HepG2 (cell line): ENCODE measurements at regions not wholly inside any gene's neighbourhood (a gene's known extent, or its start where the extent isn't known, plus 50 kb on each side); places are given as distances from the start of the nearest gene placed in this dataset.

ENCODE experiments used
- FOXJ3 ChIP-seq: sonication (generic); formaldehyde crosslinking; IDR thresholded peaks from 2 replicates; pipeline ENCODE4 v1.4.0; 2020; ENCODE audit warnings: missing genetic modification reagents, mild to moderate bottlenecking, borderline replicate concordance
- HDAC2 ChIP-seq: sonication (generic); formaldehyde crosslinking; IDR thresholded peaks from 2 replicates; pipeline ENCODE4 v1.4.0; 2020; ENCODE audit warnings: missing genetic modification reagents
- HDAC6 ChIP-seq: fragments of 200-600 bp; sonication (generic); IDR thresholded peaks from 2 replicates; pipeline ENCODE4 v1.7.0; 2017; ENCODE audit warnings: mild to moderate bottlenecking, antibody characterized with exemption, low read length, low read depth
- KLF15 ChIP-seq: sonication (generic); formaldehyde crosslinking; IDR thresholded peaks from 2 replicates; pipeline ENCODE4 v1.8.1; 2023; ENCODE audit warnings: borderline replicate concordance, mild to moderate bottlenecking, inconsistent platforms, missing genetic modification reagents, mixed read lengths
- PBX2 ChIP-seq: IDR thresholded peaks from 2 replicates; pipeline ENCODE4 v1.6.1; 2016; ENCODE audit warnings: control low read depth
- PRPF4 ChIP-seq: fragments of 200-400 bp; formaldehyde crosslinking; IDR thresholded peaks from 2 replicates; pipeline ENCODE4 v1.6.1; 2016; ENCODE audit warnings: low read length, low read depth; ENCODE audit not compliant: poor library complexity, severe bottlenecking
- TFAP4 ChIP-seq: sonication (generic); IDR thresholded peaks from 2 replicates; pipeline ENCODE4 v1.6.1; 2016; ENCODE audit warnings: low read depth, borderline replicate concordance
- ZFP90 ChIP-seq: sonication (generic); formaldehyde crosslinking; IDR thresholded peaks from 2 replicates; pipeline ENCODE4 v1.8.0; 2022; ENCODE audit warnings: missing genetic modification reagents, mild to moderate bottlenecking, inconsistent platforms, borderline replicate concordance
- ZMYM4 ChIP-seq: sonication (generic); formaldehyde crosslinking; IDR thresholded peaks from 2 replicates; pipeline ENCODE4 v1.8.1; 2023; ENCODE audit warnings: mild to moderate bottlenecking, missing genetic modification reagents
- ZNF275 ChIP-seq: sonication (generic); formaldehyde crosslinking; IDR thresholded peaks from 2 replicates; pipeline ENCODE4 v1.8.0; 2022; ENCODE audit warnings: missing genetic modification reagents, mild to moderate bottlenecking, inconsistent platforms, borderline replicate concordance
- ZNF296 ChIP-seq: sonication (generic); formaldehyde crosslinking; conservative IDR thresholded peaks from 2 replicates; pipeline ENCODE4 v1.5.0; 2020; ENCODE audit warnings: mild to moderate bottlenecking, missing genetic modification reagents
- ZNF430 ChIP-seq: sonication (generic); formaldehyde crosslinking; IDR thresholded peaks from 2 replicates; pipeline ENCODE4 v1.9.0; 2021; ENCODE audit warnings: mild to moderate bottlenecking, missing genetic modification reagents
- ZNF557 ChIP-seq: sonication (generic); formaldehyde crosslinking; IDR thresholded peaks from 2 replicates; pipeline ENCODE4 v1.4.0; 2020; ENCODE audit warnings: missing genetic modification reagents
- ZNF674 ChIP-seq: sonication (generic); formaldehyde crosslinking; IDR thresholded peaks from 2 replicates; pipeline ENCODE4 v1.5.0; 2020; ENCODE audit warnings: low read depth, mild to moderate bottlenecking, missing genetic modification reagents
- ZNF766 ChIP-seq: sonication (generic); formaldehyde crosslinking; IDR thresholded peaks from 2 replicates; pipeline ENCODE4 v1.5.0; 2020; ENCODE audit warnings: missing genetic modification reagents, borderline replicate concordance
- ZNF773 ChIP-seq: sonication (generic); formaldehyde crosslinking; IDR thresholded peaks from 2 replicates; pipeline ENCODE4 v1.4.0; 2020; ENCODE audit warnings: missing genetic modification reagents, borderline replicate concordance
- TF ChIP-seq, protein P1 (sequence below): sonication (generic); formaldehyde crosslinking; IDR thresholded peaks from 2 replicates; pipeline ENCODE4 v1.9.0; 2021; ENCODE audit warnings: missing genetic modification reagents, borderline replicate concordance
- TF ChIP-seq, protein P2 (sequence below): sonication (generic); formaldehyde crosslinking; IDR thresholded peaks from 2 replicates; pipeline ENCODE4 v1.5.1; 2020; ENCODE audit warnings: mild to moderate bottlenecking, missing genetic modification reagents, borderline replicate concordance

DNA sequence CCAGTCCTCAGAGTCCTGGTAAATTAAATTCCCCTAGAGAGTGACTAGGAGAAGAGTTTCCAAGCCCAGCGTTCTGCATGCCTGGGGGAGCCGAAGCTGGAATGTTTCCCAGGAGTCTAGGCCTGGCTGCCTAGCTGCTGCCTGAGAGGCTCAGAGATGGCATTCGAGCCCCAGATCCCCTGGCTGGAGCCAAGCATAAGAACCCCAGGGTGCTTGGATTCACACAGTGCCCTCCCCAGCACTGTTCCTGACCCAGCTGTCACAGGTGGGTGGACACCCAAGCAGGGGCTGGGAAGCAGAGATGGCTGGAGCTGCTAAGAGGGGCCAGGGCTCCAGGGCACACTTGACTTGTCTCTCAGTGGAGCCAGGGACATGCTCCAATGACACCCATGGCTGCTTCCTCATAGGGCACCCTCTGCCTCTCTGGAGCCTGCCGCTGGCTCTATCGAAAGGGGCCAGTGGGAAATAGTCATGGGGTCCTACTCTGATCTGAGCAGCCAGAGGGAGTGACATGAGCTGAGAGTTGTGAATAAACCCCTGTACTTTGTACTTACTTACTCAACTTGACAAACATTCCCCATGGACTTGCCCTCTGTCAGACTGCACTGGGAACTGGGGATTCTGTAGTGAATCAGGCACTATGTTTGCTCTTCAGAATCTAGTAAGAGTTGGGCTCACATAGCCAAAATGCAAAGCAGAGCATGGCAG, 62.6 kb upstream of the XPA start (continued):
- no peak for TF ChIP-seq PBX2 (CRISPR knock-in tag)
- TF ChIP-seq, protein P1, sequence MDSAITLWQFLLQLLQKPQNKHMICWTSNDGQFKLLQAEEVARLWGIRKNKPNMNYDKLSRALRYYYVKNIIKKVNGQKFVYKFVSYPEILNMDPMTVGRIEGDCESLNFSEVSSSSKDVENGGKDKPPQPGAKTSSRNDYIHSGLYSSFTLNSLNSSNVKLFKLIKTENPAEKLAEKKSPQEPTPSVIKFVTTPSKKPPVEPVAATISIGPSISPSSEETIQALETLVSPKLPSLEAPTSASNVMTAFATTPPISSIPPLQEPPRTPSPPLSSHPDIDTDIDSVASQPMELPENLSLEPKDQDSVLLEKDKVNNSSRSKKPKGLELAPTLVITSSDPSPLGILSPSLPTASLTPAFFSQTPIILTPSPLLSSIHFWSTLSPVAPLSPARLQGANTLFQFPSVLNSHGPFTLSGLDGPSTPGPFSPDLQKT (CRISPR knock-in tag): no peak
- TF ChIP-seq ZNF275 (CRISPR knock-in tag): no peak
- TF ChIP-seq ZFP90 (CRISPR knock-in tag): no peak; the same call in 1 of the 2 replicates
- TF ChIP-seq ZNF296: no peak
- no peak for TF ChIP-seq TFAP4
- TF ChIP-seq HDAC2 (CRISPR knock-in tag): peak; percentile 77
- TF ChIP-seq, protein P2, sequence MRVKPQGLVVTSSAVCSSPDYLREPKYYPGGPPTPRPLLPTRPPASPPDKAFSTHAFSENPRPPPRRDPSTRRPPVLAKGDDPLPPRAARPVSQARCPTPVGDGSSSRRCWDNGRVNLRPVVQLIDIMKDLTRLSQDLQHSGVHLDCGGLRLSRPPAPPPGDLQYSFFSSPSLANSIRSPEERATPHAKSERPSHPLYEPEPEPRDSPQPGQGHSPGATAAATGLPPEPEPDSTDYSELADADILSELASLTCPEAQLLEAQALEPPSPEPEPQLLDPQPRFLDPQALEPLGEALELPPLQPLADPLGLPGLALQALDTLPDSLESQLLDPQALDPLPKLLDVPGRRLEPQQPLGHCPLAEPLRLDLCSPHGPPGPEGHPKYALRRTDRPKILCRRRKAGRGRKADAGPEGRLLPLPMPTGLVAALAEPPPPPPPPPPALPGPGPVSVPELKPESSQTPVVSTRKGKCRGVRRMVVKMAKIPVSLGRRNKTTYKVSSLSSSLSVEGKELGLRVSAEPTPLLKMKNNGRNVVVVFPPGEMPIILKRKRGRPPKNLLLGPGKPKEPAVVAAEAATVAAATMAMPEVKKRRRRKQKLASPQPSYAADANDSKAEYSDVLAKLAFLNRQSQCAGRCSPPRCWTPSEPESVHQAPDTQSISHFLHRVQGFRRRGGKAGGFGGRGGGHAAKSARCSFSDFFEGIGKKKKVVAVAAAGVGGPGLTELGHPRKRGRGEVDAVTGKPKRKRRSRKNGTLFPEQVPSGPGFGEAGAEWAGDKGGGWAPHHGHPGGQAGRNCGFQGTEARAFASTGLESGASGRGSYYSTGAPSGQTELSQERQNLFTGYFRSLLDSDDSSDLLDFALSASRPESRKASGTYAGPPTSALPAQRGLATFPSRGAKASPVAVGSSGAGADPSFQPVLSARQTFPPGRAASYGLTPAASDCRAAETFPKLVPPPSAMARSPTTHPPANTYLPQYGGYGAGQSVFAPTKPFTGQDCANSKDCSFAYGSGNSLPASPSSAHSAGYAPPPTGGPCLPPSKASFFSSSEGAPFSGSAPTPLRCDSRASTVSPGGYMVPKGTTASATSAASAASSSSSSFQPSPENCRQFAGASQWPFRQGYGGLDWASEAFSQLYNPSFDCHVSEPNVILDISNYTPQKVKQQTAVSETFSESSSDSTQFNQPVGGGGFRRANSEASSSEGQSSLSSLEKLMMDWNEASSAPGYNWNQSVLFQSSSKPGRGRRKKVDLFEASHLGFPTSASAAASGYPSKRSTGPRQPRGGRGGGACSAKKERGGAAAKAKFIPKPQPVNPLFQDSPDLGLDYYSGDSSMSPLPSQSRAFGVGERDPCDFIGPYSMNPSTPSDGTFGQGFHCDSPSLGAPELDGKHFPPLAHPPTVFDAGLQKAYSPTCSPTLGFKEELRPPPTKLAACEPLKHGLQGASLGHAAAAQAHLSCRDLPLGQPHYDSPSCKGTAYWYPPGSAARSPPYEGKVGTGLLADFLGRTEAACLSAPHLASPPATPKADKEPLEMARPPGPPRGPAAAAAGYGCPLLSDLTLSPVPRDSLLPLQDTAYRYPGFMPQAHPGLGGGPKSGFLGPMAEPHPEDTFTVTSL (CRISPR knock-in tag): peak; percentile 80
- no peak for TF ChIP-seq PRPF4
- no peak for TF ChIP-seq KLF15 (CRISPR knock-in tag)
- peak; percentile 73; the same call in 1 of the 2 replicates for TF ChIP-seq ZNF766 (CRISPR knock-in tag)
- no peak for TF ChIP-seq ZNF430 (CRISPR knock-in tag)
- no peak for TF ChIP-seq FOXJ3
- TF ChIP-seq ZNF674 (CRISPR knock-in tag): no peak
- TF ChIP-seq ZNF773 (CRISPR knock-in tag): no peak
- TF ChIP-seq ZMYM4: 0 out of 2 replicates have a peak, but pooled peaks have one; percentile 37
- no peak for TF ChIP-seq HDAC6
- no peak for TF ChIP-seq ZNF557
